K562 (cell line): ENCODE measurements at regions not wholly inside any gene's neighbourhood (a gene's known extent, or its start where the extent isn't known, plus 50 kb on each side); places are given as distances from the start of the nearest gene placed in this dataset.

Experiments
- BMI1 ChIP-seq: fragments of 150-350 bp; IDR thresholded peaks from 2 replicates; pipeline ENCODE4 v1.6.1; 2014; ENCODE audit warnings: low read length
- GATA2 ChIP-seq: sonication (generic); formaldehyde crosslinking; IDR thresholded peaks from 2 replicates; pipeline ENCODE4 v1.4.0; 2020; ENCODE audit warnings: mild to moderate bottlenecking, missing genetic modification reagents
- MEF2A ChIP-seq: IDR thresholded peaks from 2 replicates; pipeline ENCODE4 v1.6.1; 2011; ENCODE audit warnings: low read depth, mild to moderate bottlenecking, low read length, moderate library complexity; ENCODE audit not compliant: control insufficient read depth
- RCOR1 ChIP-seq, 2 experiments: IDR thresholded peaks; 2 replicates each; pipeline ENCODE4 v1.6.1; 2012; ENCODE audit warnings: low read depth in 2 of 2, low read length in 2 of 2, borderline replicate concordance in 1 of 2, improper control_type of control experiment in 1 of 2
- RUNX1 ChIP-seq: sonication (generic); IDR thresholded peaks from 2 replicates; pipeline ENCODE4 v1.6.1; 2016; ENCODE audit warnings: antibody characterized with exemption, low read depth
- TSC22D4 ChIP-seq: fragments of 450-650 bp; IDR thresholded peaks from 2 replicates; pipeline ENCODE4 v1.6.1; 2016; ENCODE audit warnings: missing genetic modification characterization, missing biosample characterization, control low read depth
- ZBTB43 ChIP-seq: sonication (generic); formaldehyde crosslinking; IDR thresholded peaks from 2 replicates; pipeline ENCODE4 v1.8.0; 2023; ENCODE audit warnings: mild to moderate bottlenecking, missing genetic modification reagents
- TF ChIP-seq, protein P1 (sequence below), 2 experiments: fragments of 450-650 bp; formaldehyde crosslinking in 1 of 2; IDR thresholded peaks; 2 replicates each; pipeline versions ENCODE4 v1.4.0 to v1.6.1; 2014 to 2020; ENCODE audit warnings: mild to moderate bottlenecking in 2 of 2, borderline replicate concordance in 1 of 2, low read depth in 1 of 2

DNA sequence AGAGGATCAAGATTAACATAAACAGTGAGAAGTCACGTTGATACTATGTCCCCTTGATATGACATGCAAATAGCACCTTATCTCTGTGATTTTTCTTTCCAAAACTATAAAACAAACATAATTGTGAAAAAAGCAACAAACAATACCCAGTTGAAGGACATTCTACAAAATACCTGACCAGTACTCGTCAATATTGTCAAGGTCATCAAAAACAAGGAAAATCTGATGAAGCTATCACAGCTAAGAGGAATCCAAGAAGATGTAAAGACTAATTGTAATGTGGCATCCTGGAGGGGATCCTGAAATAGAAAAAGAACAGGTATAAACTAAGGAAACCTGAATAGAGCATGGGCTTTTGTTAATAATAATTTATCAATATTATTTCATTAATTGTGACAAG, 321.5 kb upstream of the MAP2 start (continued):
- TF ChIP-seq MEF2A (no peak), TSC22D4 (tag) (no peak), RUNX1 (no peak), RCOR1 (IDR thresholded peaks at IDR 0.05; ENCODE audit: borderline replicate concordance in 1 of 2, low read depth in 2 of 2, low read length in 2 of 2) (no peak), GATA2 (CRISPR knock-in tag) (no peak), BMI1 (no peak), ZBTB43 (CRISPR knock-in tag) (no peak)
- TF ChIP-seq, protein P1, sequence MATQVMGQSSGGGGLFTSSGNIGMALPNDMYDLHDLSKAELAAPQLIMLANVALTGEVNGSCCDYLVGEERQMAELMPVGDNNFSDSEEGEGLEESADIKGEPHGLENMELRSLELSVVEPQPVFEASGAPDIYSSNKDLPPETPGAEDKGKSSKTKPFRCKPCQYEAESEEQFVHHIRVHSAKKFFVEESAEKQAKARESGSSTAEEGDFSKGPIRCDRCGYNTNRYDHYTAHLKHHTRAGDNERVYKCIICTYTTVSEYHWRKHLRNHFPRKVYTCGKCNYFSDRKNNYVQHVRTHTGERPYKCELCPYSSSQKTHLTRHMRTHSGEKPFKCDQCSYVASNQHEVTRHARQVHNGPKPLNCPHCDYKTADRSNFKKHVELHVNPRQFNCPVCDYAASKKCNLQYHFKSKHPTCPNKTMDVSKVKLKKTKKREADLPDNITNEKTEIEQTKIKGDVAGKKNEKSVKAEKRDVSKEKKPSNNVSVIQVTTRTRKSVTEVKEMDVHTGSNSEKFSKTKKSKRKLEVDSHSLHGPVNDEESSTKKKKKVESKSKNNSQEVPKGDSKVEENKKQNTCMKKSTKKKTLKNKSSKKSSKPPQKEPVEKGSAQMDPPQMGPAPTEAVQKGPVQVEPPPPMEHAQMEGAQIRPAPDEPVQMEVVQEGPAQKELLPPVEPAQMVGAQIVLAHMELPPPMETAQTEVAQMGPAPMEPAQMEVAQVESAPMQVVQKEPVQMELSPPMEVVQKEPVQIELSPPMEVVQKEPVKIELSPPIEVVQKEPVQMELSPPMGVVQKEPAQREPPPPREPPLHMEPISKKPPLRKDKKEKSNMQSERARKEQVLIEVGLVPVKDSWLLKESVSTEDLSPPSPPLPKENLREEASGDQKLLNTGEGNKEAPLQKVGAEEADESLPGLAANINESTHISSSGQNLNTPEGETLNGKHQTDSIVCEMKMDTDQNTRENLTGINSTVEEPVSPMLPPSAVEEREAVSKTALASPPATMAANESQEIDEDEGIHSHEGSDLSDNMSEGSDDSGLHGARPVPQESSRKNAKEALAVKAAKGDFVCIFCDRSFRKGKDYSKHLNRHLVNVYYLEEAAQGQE (IDR thresholded peaks at IDR 0.05; ENCODE audit: borderline replicate concordance), result no peak
- TF ChIP-seq, protein P1 (CRISPR knock-in tag; IDR thresholded peaks at IDR 0.05; ENCODE audit: low read depth), result no peak
